GM19455 (cell line): ENCODE measurements at regions not wholly inside any gene's neighbourhood (a gene's known extent, or its start where the extent isn't known, plus 50 kb on each side); places are given as distances from the start of the nearest gene placed in this dataset.

ENCODE experiments used
- ATAC-seq: cut with Tn5 transposase; IDR thresholded peaks from one replicate; pipeline ENCODE4 v1.9.1; 2021; ENCODE audit not compliant: unreplicated experiment

DNA sequence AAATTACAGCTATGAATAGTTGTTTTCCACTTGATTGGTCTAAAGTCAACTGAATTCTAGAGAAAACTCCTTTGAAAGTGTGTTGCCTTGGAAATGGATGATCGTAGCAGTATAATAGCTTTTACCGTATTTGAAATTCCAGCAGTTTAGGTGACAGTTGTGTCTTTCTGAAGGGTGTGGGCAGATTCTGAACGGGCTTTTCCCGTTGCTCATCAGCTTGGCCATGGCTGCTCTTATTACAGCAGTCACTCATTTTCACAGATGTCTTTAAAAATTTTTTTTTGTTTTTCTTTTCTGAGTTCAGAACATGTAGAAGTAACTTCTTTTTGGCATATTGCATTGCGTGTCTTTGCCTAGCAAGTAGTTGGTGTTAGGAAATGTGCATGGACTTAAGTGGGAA is 69.6 kb upstream of the SLC4A4 start:
- ATAC-seq: no peak

DNA sequence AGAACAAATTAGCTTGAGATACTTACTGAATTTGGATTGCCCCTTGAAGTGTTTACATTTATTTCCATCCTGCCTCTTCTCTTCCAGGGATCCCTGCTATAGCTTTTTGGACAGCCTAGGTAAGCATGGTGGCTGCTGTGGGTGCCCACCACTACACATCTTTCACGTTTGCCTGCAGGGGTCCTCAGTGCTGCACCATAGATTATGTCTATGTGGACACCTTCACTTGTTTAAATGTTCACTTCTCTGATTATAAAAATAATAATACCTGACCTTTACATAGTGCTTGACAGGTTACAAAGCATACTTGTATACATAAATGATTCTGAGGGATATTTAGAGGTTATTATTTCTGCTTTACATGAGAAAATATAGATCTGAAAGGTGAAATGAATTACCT is 67.9 kb upstream of the SLC4A4 start:
- ATAC-seq: no peak

- ATAC-seq: no peak
Measured at GRCh38 chr4:71272976-71273375, 65.8 kb upstream of the SLC4A4 start.

- no peak for ATAC-seq
Measured at GRCh38 chr4:71275004-71275403, 63.8 kb upstream of the SLC4A4 start.

DNA sequence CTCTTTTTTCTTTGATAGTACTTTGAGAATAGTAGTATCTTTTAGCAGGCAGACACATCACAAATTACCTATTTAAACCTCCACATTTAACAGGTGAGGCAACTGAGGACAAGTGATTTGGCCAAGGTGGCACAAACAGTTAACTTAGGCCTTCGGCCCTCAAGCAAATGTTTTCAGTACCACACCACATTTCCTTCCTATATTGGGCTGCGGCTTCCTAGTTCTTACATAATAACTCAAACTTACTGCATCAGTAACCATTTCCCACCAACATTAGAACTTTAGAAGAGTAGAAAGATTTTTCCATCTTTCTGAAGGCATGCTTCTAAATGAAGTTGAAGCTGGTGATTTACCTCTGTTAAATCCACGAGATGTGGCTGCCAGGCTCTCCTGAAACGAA is 63.2 kb upstream of the SLC4A4 start:
- ATAC-seq: no peak

DNA sequence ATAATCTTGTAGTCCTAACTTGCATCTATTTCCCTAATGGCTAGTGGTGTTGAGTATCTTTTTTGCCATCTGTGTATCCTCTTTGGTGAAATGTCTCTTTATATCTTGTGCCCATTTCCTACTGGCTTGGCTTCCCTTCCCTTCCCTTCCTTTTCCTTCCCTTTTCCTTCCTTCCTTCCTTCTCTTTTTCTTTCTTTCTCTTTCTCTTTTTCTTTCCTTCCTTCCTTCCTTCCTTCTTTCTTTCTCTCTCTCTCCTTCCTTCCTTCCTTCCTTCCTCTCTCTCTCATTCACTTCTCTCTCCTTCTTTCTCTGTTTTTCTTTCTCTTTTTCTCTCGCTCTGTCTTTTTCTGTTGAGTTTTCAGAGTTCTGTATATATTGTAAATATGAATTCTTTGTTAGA is 61.5 kb upstream of the SLC4A4 start:
- no peak for ATAC-seq

GRCh38 chr4:71283642-71284257 is 55.1 kb upstream of the SLC4A4 start:
- no peak for ATAC-seq

- ATAC-seq: no peak
Measured at GRCh38 chr4:71287305-71287704, 51.5 kb upstream of the SLC4A4 start.

- no peak for ATAC-seq
Measured at GRCh38 chr4:71288875-71289274, 49.9 kb upstream of the SLC4A4 start.
